ENCODE measurements at regions not wholly inside any gene's neighbourhood (a gene's known extent, or its start where the extent isn't known, plus 50 kb on each side); places are given as distances from the start of the nearest gene placed in this dataset.

- DNase-seq, result no peak
Observed at GRCh38 chr10:25117757-25118156, 57.0 kb upstream of the GPR158 start.

- DNase-seq, result no peak
Observed at GRCh38 chr10:25120188-25120587, 54.6 kb upstream of the GPR158 start.

Data from activated T-cell treated with anti-CD3 and anti-CD28 coated beads, Interleukin-2, amount 50 U/mL, for 1 hour (primary cell).